ENCODE measurements at regions not wholly inside any gene's neighbourhood (a gene's known extent, or its start where the extent isn't known, plus 50 kb on each side); places are given as distances from the start of the nearest gene placed in this dataset.

DNA sequence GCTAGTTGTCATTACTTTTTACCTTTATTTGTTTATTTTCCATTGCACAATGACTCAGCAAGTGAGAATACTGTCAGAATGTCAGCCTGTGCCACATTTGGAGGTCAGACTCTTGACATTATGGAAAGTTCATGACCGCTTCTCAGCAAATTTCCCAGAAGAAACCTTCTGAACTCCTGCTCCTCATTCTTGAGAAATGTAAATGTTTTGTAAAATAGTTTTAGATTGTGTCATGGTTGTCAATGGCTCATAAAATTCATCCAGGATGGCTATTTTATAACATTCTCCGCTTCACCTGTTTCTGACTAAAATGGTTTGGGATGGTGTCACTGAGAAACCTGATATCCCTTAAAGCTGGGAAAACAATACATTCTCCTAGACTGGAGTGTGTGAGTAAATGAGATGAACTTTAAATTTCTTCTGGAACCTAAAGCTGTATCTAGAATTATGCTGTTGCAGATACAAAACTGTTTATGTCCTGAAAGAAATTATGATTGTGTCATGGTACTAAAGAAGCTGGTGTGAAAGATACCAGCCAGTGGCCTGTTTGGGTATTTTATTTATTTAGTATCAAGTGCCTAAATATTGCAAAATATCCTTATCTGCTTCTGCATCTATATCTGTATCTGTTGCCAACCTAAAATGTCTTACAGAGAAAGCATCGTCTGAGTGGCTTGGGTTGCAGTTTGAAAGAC, 671.7 kb downstream of the GATA3 start:
- no peak for TF ChIP-seq KDM1A (IDR thresholded peaks at IDR 0.05; ENCODE audit: borderline replicate concordance)
- TF ChIP-seq SIN3A (IDR thresholded peaks at IDR 0.05; ENCODE audit: low read depth, low read length), result no peak
- no peak for TF ChIP-seq GABPA (IDR thresholded peaks at IDR 0.05; ENCODE audit: low read depth)
- no peak for TF ChIP-seq SP1 (IDR thresholded peaks at IDR 0.05; ENCODE audit: low read depth, low read length)
- no peak for TF ChIP-seq CREM (IDR thresholded peaks at IDR 0.05; ENCODE audit: low read depth)
- no peak for TF ChIP-seq TCF12 (IDR thresholded peaks at IDR 0.05; ENCODE audit: low read depth, low read length)
- TF ChIP-seq TCF3 (IDR thresholded peaks at IDR 0.05; ENCODE audit: borderline replicate concordance, insufficient read depth, low read depth, low read length), result no peak
- no peak for TF ChIP-seq EZH2 (IDR thresholded peaks at IDR 0.05; ENCODE audit: borderline replicate concordance, control insufficient read depth, low read depth, low read length)
- TF ChIP-seq, protein P1, sequence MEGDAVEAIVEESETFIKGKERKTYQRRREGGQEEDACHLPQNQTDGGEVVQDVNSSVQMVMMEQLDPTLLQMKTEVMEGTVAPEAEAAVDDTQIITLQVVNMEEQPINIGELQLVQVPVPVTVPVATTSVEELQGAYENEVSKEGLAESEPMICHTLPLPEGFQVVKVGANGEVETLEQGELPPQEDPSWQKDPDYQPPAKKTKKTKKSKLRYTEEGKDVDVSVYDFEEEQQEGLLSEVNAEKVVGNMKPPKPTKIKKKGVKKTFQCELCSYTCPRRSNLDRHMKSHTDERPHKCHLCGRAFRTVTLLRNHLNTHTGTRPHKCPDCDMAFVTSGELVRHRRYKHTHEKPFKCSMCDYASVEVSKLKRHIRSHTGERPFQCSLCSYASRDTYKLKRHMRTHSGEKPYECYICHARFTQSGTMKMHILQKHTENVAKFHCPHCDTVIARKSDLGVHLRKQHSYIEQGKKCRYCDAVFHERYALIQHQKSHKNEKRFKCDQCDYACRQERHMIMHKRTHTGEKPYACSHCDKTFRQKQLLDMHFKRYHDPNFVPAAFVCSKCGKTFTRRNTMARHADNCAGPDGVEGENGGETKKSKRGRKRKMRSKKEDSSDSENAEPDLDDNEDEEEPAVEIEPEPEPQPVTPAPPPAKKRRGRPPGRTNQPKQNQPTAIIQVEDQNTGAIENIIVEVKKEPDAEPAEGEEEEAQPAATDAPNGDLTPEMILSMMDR (IDR thresholded peaks at IDR 0.05 in 2 of 3, conservative IDR thresholded peaks at IDR 0.05 in 1 of 3; ENCODE audit: control insufficient read depth in 2 of 3, extremely low read depth in 1 of 3, insufficient read depth in 1 of 3, low read depth in 3 of 3, low read length in 3 of 3), result no peak
- TF ChIP-seq SREBF1 (IDR thresholded peaks at IDR 0.05; ENCODE audit: low read length), result no peak
- TF ChIP-seq ZZZ3 (IDR thresholded peaks at IDR 0.05; ENCODE audit: control insufficient read depth, insufficient read length, low read depth), result no peak
- no peak for TF ChIP-seq ATF2 (IDR thresholded peaks at IDR 0.05; ENCODE audit: low read length)
- no peak for TF ChIP-seq ZNF274 (IDR thresholded peaks at IDR 0.05; ENCODE audit: insufficient read depth, insufficient read length)
- TF ChIP-seq CHD2 (IDR thresholded peaks at IDR 0.05; ENCODE audit: borderline replicate concordance, low read depth, low read length), result no peak
